MV-4-11 (cell line): ENCODE measurements at regions not wholly inside any gene's neighbourhood (a gene's known extent, or its start where the extent isn't known, plus 50 kb on each side); places are given as distances from the start of the nearest gene placed in this dataset.
"Not testable (repeated sequence)": the region's sequence is repeated elsewhere in the genome, so short reads cannot be mapped to it uniquely, and the experiment has no call there.

ENCODE experiments used
- DNase-seq: peaks from one replicate; lab custom pipeline; 2025; lab: John Stamatoyannopoulos, UW

GRCh38 chr2:122323927-122324326 is 568.5 kb downstream of the TSN start:
- peak; percentile 67 for DNase-seq

- DNase-seq = no peak
These were observed 571.0 kb downstream of the TSN start for GRCh38 chr2:122326471-122326870.

- DNase-seq = no peak
These were observed 573.4 kb downstream of the TSN start for GRCh38 chr2:122328816-122329215.

- no peak for DNase-seq
These were observed 573.8 kb downstream of the TSN start for GRCh38 chr2:122329278-122329677.

GRCh38 chr2:122333932-122334331 is 578.5 kb downstream of the TSN start:
- DNase-seq = no peak

- DNase-seq = no peak
These were observed 582.5 kb downstream of the TSN start for GRCh38 chr2:122338000-122338399.

- DNase-seq = peak; percentile 53
These were observed 584.8 kb downstream of the TSN start for GRCh38 chr2:122340246-122340645.

- DNase-seq = no peak
These were observed 585.6 kb downstream of the TSN start for GRCh38 chr2:122341007-122341406.

GRCh38 chr2:122352151-122352550 is 596.7 kb downstream of the TSN start:
- not testable (repeated sequence) for DNase-seq

- no peak for DNase-seq
These were observed 602.5 kb downstream of the TSN start for GRCh38 chr2:122357998-122358397.

- no peak for DNase-seq
These were observed 603.3 kb downstream of the TSN start for GRCh38 chr2:122358729-122359128.

GRCh38 chr2:122363885-122364284 is 608.4 kb downstream of the TSN start:
- DNase-seq = no peak

GRCh38 chr2:122366427-122366826 is 611.0 kb downstream of the TSN start:
- DNase-seq = no peak

- DNase-seq = no peak
These were observed 611.7 kb downstream of the TSN start for GRCh38 chr2:122366969-122367645.

GRCh38 chr2:122367646-122368010 is 612.2 kb downstream of the TSN start:
- DNase-seq = no peak

- no peak for DNase-seq
These were observed 613.3 kb downstream of the TSN start for GRCh38 chr2:122368576-122369243.

GRCh38 chr2:122378521-122378920 is 623.1 kb downstream of the TSN start:
- no peak for DNase-seq

- no peak for DNase-seq
These were observed 629.4 kb downstream of the TSN start for GRCh38 chr2:122384768-122385333.

- DNase-seq = no peak
These were observed 632.8 kb downstream of the TSN start for GRCh38 chr2:122388208-122388607.

GRCh38 chr2:122389694-122390093 is 634.2 kb downstream of the TSN start:
- DNase-seq = no peak

GRCh38 chr2:122390406-122390805 is 635.0 kb downstream of the TSN start:
- DNase-seq = no peak

- DNase-seq = no peak
These were observed 636.3 kb downstream of the TSN start for GRCh38 chr2:122391726-122392125.

GRCh38 chr2:122395687-122396086 is 640.2 kb downstream of the TSN start:
- DNase-seq = no peak

- DNase-seq = no peak
These were observed 655.8 kb downstream of the TSN start for GRCh38 chr2:122411231-122411630.
